HG03139 (cell line): ENCODE measurements at regions not wholly inside any gene's neighbourhood (a gene's known extent, or its start where the extent isn't known, plus 50 kb on each side); places are given as distances from the start of the nearest gene placed in this dataset.

Experiments
- ATAC-seq: cut with Tn5 transposase; IDR thresholded peaks from one replicate; pipeline ENCODE4 v1.9.1; 2021; ENCODE audit not compliant: unreplicated experiment

- no peak for ATAC-seq
Measured at GRCh38 chr15:53307952-53308624, 451.4 kb downstream of the WDR72 start.

- no peak for ATAC-seq
Measured at GRCh38 chr15:53305554-53305953, 453.9 kb downstream of the WDR72 start.

GRCh38 chr15:53305101-53305500, 454.4 kb downstream of the WDR72 start:
- no peak for ATAC-seq

- no peak for ATAC-seq
Measured at GRCh38 chr15:53297828-53298227, 461.6 kb downstream of the WDR72 start.

- ATAC-seq: no peak
Measured at GRCh38 chr15:53296603-53297002, 462.9 kb downstream of the WDR72 start.

- ATAC-seq: no peak
Measured at GRCh38 chr15:53295574-53295973, 463.9 kb downstream of the WDR72 start.

GRCh38 chr15:53288542-53288941, 470.9 kb downstream of the WDR72 start:
- no peak for ATAC-seq

- no peak for ATAC-seq
Measured at GRCh38 chr15:53274630-53275029, 484.5 kb upstream of the ONECUT1 start.

GRCh38 chr15:53272116-53272515, 482.0 kb upstream of the ONECUT1 start:
- ATAC-seq: no peak

- ATAC-seq: no peak
Measured at GRCh38 chr15:53266176-53266575, 476.0 kb upstream of the ONECUT1 start.

- ATAC-seq: no peak
Measured at GRCh38 chr15:53260647-53261046, 470.5 kb upstream of the ONECUT1 start.

GRCh38 chr15:53256457-53256856, 466.3 kb upstream of the ONECUT1 start:
- no peak for ATAC-seq

- ATAC-seq: no peak
Measured at GRCh38 chr15:53256043-53256442, 465.9 kb upstream of the ONECUT1 start.

- no peak for ATAC-seq
Measured at GRCh38 chr15:53251996-53252395, 461.9 kb upstream of the ONECUT1 start.

- no peak for ATAC-seq
Measured at GRCh38 chr15:53251523-53251922, 461.4 kb upstream of the ONECUT1 start.

GRCh38 chr15:53247041-53247708, 457.0 kb upstream of the ONECUT1 start:
- no peak for ATAC-seq

GRCh38 chr15:53246404-53246803, 456.3 kb upstream of the ONECUT1 start:
- ATAC-seq: no peak

- ATAC-seq: no peak
Measured at GRCh38 chr15:53233801-53234200, 443.7 kb upstream of the ONECUT1 start.

- ATAC-seq: no peak
Measured at GRCh38 chr15:53230473-53230872, 440.3 kb upstream of the ONECUT1 start.

GRCh38 chr15:53226559-53226958, 436.4 kb upstream of the ONECUT1 start:
- ATAC-seq: no peak

- ATAC-seq: no peak
Measured at GRCh38 chr15:53225781-53226180, 435.6 kb upstream of the ONECUT1 start.

- no peak for ATAC-seq
Measured at GRCh38 chr15:53224371-53224770, 434.2 kb upstream of the ONECUT1 start.

GRCh38 chr15:53223815-53224214, 433.7 kb upstream of the ONECUT1 start:
- ATAC-seq: no peak
